HG03521 (cell line): ENCODE measurements at regions not wholly inside any gene's neighbourhood (a gene's known extent, or its start where the extent isn't known, plus 50 kb on each side); places are given as distances from the start of the nearest gene placed in this dataset.
"Not testable (repeated sequence)": the region's sequence is repeated elsewhere in the genome, so short reads cannot be mapped to it uniquely, and the experiment has no call there.

ENCODE experiments used
- ATAC-seq: cut with Tn5 transposase; IDR thresholded peaks from one replicate; pipeline ENCODE4 v1.9.1; 2021; ENCODE audit warnings: mild to moderate bottlenecking, moderate library complexity; ENCODE audit not compliant: unreplicated experiment

GRCh38 chr2:117341690-117342089 is 472.8 kb upstream of the DDX18 start:
- no peak for ATAC-seq

DNA sequence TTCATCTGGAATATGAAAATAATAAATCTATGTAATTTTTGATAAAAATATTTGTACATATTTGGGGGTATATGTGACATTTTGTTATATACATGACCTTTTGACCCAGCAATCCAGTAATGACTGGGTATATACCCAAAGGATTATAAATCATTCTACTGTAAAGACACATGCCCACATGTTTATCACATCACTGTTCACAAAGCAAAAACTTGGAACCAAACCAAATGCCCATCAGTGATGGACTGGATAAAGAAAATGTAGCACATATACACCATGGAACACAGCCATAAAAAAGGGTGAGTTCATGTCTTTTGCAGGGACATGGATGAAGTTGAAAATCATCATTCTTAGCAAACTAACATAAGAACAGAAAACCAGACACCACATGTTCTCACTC is 472.1 kb upstream of the DDX18 start:
- no peak for ATAC-seq

- no peak for ATAC-seq
Measured at GRCh38 chr2:117349687-117350086, 464.8 kb upstream of the DDX18 start.

DNA sequence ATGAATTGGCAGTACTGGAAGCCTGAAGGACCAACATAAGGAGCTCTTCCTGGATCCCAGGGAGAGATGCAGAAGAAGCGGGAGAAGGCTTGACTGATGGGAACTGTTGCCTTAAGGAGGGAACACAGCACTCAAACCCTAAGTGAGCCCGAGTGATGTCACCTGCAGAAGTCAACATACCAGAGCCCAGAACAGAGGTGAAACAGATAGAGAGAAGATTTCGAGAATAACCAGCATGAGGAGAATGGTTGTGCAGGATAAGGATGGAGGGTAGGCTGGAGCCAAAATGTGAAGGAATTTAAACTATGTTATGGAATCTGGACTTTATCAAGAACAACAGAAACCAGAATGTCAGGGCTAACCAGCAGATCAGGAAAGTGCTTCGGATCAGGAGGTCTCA is 463.1 kb upstream of the DDX18 start:
- ATAC-seq = no peak

GRCh38 chr2:117359266-117359914 is 455.1 kb upstream of the DDX18 start:
- ATAC-seq = no peak

DNA sequence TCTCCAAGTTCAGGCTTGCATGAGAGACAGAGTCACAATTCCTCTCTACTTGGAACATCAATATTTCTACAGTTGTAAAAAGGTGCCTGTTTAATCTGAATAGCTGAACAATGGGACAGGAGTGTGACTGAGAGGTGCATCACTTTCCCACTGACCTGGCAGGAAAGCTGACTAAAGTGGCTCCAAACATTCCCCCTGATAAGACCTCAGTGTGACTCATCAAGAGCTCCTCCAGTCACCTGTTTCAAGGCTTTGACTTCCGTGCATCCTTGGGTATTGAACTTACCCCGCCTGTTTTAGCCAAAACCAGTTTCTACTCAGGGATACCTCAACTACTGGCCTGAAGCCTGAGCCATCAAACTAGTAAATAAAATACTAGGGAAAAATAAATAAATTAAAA is 453.9 kb upstream of the DDX18 start:
- ATAC-seq = no peak

- ATAC-seq = no peak
Measured at GRCh38 chr2:117378653-117379052, 435.8 kb upstream of the DDX18 start.

GRCh38 chr2:117379928-117380327 is 434.6 kb upstream of the DDX18 start:
- no peak for ATAC-seq

DNA sequence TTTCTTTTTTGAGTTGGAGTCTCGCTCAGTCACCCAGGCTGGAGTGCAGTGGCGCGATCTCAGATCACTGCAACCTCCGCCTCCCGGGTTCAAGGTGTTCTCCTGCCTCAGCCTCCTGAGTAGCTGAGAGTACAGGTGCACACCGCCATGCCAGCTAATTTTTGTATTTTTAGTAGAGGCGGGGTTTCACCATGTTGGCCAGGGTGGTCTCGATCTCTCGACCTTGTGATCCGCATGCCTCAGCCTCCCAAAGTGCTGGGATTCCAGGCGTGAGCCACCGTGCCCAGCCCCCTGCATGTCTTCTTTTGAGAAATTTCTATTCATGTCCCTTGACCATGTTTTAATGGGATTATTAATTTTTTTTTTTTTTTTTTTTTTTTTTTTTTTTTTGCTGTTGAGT is 430.5 kb upstream of the DDX18 start:
- ATAC-seq = not testable (repeated sequence)

GRCh38 chr2:117396161-117396560 is 418.3 kb upstream of the DDX18 start:
- ATAC-seq = no peak

GRCh38 chr2:117401582-117401981 is 412.9 kb upstream of the DDX18 start:
- ATAC-seq = no peak

DNA sequence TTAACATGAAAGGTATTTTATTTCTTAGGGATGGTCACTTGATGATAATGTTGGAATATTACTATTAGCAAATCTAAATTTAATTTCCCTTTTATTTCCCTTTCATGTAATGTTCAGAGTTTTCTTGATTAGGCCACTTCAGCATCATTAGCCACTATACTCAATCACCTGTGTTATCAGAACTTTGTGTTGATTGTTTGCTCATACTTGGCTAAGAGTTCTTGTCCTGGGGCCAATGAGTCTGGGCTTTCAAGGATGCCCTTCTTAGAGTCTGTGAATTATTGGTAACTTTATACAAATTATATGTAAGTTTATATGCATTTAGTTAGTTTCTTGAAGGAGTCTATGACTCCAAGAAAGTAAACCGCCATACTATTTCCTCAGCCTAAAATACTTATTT is 408.0 kb upstream of the DDX18 start:
- ATAC-seq = no peak

GRCh38 chr2:117407746-117408145 is 406.7 kb upstream of the DDX18 start:
- ATAC-seq = no peak

DNA sequence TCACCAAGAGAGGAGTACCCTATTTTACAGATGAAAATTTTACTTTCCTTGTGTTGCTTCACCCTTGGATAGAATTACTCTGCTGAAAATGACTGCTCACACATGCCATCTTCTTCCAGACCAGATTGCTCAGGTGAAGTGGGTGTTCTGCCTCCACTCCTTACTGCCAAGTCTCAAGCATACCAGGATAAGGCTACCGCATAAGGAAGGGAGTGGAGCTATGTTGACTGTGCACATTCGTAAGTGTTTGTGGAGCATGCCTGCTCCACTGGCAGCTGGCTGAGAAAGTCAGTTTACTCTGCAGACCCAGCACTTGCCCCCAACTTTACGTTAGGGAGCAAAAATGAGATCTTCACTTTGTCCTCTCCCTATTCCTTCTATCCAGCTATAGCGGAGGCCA is 405.0 kb upstream of the DDX18 start:
- no peak for ATAC-seq

DNA sequence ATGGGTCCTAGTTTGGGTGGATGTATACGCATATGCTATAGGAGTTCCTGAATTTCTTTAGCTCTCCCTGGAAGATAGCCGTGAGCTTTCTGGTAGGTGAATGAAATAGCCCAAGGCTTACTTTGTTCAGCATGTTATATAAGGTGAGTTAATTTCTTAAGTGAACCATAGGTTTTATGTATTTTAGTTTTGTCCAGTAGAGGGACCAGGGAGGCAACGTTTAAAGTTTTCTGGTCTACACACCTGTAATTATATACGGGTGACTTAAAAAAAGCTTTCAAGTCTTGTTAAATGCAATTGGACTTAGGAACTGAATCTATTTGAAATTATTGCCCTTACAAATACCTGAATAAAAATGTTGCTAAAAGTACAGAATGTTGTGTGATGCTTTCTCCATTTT is 402.5 kb upstream of the DDX18 start:
- ATAC-seq = no peak

DNA sequence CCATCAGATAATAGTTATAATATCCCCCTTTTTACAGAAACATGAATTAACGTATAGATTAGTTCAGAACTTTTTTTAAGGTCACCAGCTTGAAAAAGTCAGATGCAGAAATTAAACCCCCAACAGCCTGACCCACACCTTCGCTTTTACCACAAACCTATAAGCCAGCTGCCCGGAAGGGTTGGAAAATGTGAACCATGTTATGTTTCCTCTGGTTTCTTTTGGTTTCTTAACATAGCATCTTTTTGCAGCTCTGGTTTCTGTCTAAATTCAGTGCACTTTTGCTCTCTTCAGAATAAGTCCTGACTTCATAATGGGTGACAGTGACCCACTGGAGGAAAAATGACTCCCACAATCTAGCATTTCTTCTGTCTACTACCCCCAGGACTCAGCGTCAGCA is 381.7 kb upstream of the DDX18 start:
- no peak for ATAC-seq

- ATAC-seq = no peak
Measured at GRCh38 chr2:117436697-117437096, 377.8 kb upstream of the DDX18 start.

GRCh38 chr2:117470311-117471095 is 344.0 kb upstream of the DDX18 start:
- no peak for ATAC-seq

- ATAC-seq = no peak
Measured at GRCh38 chr2:117481608-117482007, 332.9 kb upstream of the DDX18 start.

DNA sequence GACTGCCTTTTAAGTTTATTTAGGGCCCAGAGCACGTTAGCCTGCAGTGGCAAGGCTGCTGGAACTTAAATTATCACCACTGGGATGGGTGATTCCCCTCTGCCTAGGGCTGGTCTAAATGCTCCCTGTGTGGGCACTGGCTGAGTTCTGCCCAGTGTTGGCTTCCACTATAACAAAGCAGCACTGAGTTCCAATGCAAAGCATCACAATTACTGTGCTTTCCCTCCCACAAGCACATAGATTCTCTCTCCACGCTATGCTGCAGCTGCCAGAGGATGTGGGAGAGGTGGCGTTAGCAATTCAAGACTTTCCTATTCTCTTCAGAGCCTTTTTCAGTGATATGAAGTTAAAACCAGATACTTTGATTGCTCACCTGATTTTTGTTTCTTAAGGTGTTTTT is 328.9 kb upstream of the DDX18 start:
- no peak for ATAC-seq

DNA sequence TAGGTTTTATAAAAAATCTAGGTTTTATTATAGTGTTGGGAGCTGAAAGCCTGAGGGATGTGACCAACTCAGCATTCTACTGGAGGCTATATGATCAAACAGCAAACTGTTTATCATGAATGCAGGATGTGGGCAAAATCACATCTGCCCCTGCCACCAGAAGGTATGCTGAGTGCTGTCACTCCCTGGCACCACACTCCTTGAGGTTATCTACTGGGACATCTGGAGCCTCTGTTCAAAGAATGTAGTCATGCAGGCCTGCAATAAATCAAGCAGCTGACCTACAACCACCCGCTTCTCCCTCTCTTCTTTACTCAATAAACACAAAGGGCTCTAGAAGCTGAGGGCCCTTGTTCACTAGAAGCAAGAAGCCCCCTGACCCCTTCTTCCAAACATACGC is 328.4 kb upstream of the DDX18 start:
- ATAC-seq = no peak

GRCh38 chr2:117492209-117492851 is 322.2 kb upstream of the DDX18 start:
- no peak for ATAC-seq
